Adrenal gland (tissue), 5 donors: ENCODE measurements at regions not wholly inside any gene's neighbourhood (a gene's known extent, or its start where the extent isn't known, plus 50 kb on each side); places are given as distances from the start of the nearest gene placed in this dataset.

Experiments used
- POLR2A ChIP-seq, 2 donors: fragments of 450-650 bp; IDR thresholded peaks; one replicate each; pipeline ENCODE4 v1.6.1; 2017; ENCODE audit warnings: antibody characterized with exemption in 2 of 2, mild to moderate bottlenecking in 2 of 2, moderate library complexity in 1 of 2
- TF ChIP-seq, protein P1 (sequence below), 6 experiments: fragments of 450-650 bp in 4 of 6; fragments of 200-600 bp in 2 of 6; sonication (generic) in 1 of 6; IDR thresholded peaks; 1 replicate in 5 of 6; 2 replicates in 1 of 6; pipeline versions ENCODE4 v1.5.1 to v1.8.0; 2016 to 2021; ENCODE audit warnings: antibody characterized with exemption in 6 of 6, mild to moderate bottlenecking in 2 of 6, moderate library complexity in 1 of 6
- donor health status: DM: no; HTN: no; CAD: no.

DNA sequence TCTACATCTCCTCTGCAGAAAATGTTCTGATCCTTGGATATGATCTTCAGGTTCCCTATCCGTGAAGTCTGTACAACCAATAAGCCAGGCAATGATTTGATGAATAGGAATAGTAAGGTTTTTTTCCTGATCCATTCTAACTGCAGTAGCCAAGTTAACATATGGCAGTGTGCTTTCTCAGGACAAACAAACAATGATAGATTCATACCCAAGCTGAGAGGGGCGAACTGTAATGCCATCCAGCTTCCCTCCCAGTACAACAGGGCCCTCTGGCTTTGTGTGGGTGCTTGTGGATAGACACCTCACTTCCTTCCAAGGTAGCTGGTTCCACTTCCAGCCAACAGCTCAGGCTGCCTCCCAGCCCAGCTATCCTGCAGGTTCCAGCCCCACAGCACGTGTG is 359.2 kb downstream of the CDH26 start:
- TF ChIP-seq, protein P1, sequence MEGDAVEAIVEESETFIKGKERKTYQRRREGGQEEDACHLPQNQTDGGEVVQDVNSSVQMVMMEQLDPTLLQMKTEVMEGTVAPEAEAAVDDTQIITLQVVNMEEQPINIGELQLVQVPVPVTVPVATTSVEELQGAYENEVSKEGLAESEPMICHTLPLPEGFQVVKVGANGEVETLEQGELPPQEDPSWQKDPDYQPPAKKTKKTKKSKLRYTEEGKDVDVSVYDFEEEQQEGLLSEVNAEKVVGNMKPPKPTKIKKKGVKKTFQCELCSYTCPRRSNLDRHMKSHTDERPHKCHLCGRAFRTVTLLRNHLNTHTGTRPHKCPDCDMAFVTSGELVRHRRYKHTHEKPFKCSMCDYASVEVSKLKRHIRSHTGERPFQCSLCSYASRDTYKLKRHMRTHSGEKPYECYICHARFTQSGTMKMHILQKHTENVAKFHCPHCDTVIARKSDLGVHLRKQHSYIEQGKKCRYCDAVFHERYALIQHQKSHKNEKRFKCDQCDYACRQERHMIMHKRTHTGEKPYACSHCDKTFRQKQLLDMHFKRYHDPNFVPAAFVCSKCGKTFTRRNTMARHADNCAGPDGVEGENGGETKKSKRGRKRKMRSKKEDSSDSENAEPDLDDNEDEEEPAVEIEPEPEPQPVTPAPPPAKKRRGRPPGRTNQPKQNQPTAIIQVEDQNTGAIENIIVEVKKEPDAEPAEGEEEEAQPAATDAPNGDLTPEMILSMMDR (IDR thresholded peaks at IDR 0.05): no peak
- no peak for TF ChIP-seq POLR2A (IDR thresholded peaks at IDR 0.05)
